Endothelial cell of umbilical vein (primary cell): ENCODE measurements at regions not wholly inside any gene's neighbourhood (a gene's known extent, or its start where the extent isn't known, plus 50 kb on each side); places are given as distances from the start of the nearest gene placed in this dataset.

Source experiments
- BruUV-seq: library from RNA; stranded (reverse); fragments of 400-500 nt; replicated peaks from 2 replicates; lab custom pipeline; 2021; lab: Mats Ljungman, UMichigan
- CTCF ChIA-PET: fragments of 300-600, 350-600 bp; sonication (Branson Sonifier 250); formaldehyde crosslinking; loops from one replicate; lab custom pipeline; 2021; ENCODE audit warnings: antibody characterized with exemption, inconsistent platforms; lab: Charles Lee
- POLR2A ChIA-PET: fragments of 300-600, 350-600 bp; sonication (Branson Sonifier 250); formaldehyde crosslinking; loops from one replicate; lab custom pipeline; 2021; ENCODE audit warnings: antibody characterized with exemption, inconsistent platforms; lab: Charles Lee
- DNase-seq: peaks from one replicate; pipeline ENCODE4 v3.0.0-alpha.2; 2011; ENCODE audit warnings: low read depth, low spot score
- FAIRE-seq: peaks from 2 replicates; lab custom pipeline; 2011; peaks lifted over from hg19 to GRCh38; lab: Jason Lieb, UNC
- H2AFZ ChIP-seq: 2 replicates; pipeline ENCODE4 v1.6.0; 2012; ENCODE audit warnings: low read depth, low read length, control low read depth, inconsistent platforms
- H3K27ac ChIP-seq: 2 replicates; pipeline ENCODE4 v1.5.1; 2011; ENCODE audit warnings: low read depth, mild to moderate bottlenecking, control low read depth, low read length, moderate library complexity; ENCODE audit not compliant: insufficient read depth
- H3K27me3 ChIP-seq, 2 experiments: 2 replicates each; pipeline versions ENCODE4 v1.6.0 to v1.6.1; 2011; ENCODE audit warnings: low read length in 2 of 2, mixed read lengths in 1 of 2; ENCODE audit not compliant: control insufficient read depth in 2 of 2, insufficient read depth in 2 of 2
- H3K36me3 ChIP-seq, 2 experiments: 2 replicates in 1 of 2; 3 replicates in 1 of 2; pipeline ENCODE4 v1.5.1; 2011; ENCODE audit warnings: low read length in 2 of 2, mild to moderate bottlenecking in 1 of 2, moderate library complexity in 1 of 2; ENCODE audit not compliant: control insufficient read depth in 2 of 2, insufficient read depth in 2 of 2; ENCODE audit errors: extremely low read depth in 1 of 2
- H3K4me1 ChIP-seq: 3 replicates; pipeline ENCODE4 v1.5.1; 2011; ENCODE audit warnings: mild to moderate bottlenecking, low read length; ENCODE audit not compliant: control insufficient read depth, insufficient read depth; ENCODE audit errors: extremely low read depth
- H3K4me2 ChIP-seq: 2 replicates; pipeline ENCODE4 v1.6.1; 2011; ENCODE audit warnings: low read length, control low read depth, mixed read lengths; ENCODE audit not compliant: insufficient read depth
- H3K4me3 ChIP-seq, 3 experiments: fragments of 200-600 bp in 1 of 3; sonication (generic), shearing (Covaris generic) in 1 of 3; replicated peaks in 1 of 3; 2 replicates each; pipeline ENCODE4 v1.5.1; 2011 to 2016; ENCODE audit warnings: control low read depth in 3 of 3, low read length in 3 of 3, mild to moderate bottlenecking in 2 of 3, inconsistent platforms in 1 of 3, low read depth in 1 of 3, moderate library complexity in 1 of 3; ENCODE audit not compliant: insufficient read depth in 1 of 3
- H3K79me2 ChIP-seq: 2 replicates; pipeline ENCODE4 v1.6.0; 2012; ENCODE audit warnings: low read length, inconsistent platforms; ENCODE audit not compliant: control insufficient read depth, insufficient read depth
- H3K9ac ChIP-seq: replicated peaks from 2 replicates; pipeline ENCODE3; 2011; ENCODE audit warnings: low read length, control low read depth; ENCODE audit not compliant: insufficient read depth; ENCODE audit errors: extremely low read depth
- H3K9me1 ChIP-seq: replicated peaks from 3 replicates; pipeline ENCODE4 v1.6.0; 2011; ENCODE audit warnings: mild to moderate bottlenecking, low read length; ENCODE audit not compliant: control insufficient read depth, insufficient read depth; ENCODE audit errors: extremely low read depth
- H3K9me3 ChIP-seq: replicated peaks from 2 replicates; pipeline ENCODE4 v1.5.1; 2012; ENCODE audit warnings: low read length, inconsistent platforms; ENCODE audit not compliant: control insufficient read depth, insufficient read depth
- H4K20me1 ChIP-seq: replicated peaks from 2 replicates; pipeline ENCODE3; 2011; ENCODE audit warnings: mild to moderate bottlenecking, low read length; ENCODE audit not compliant: control insufficient read depth, insufficient read depth; ENCODE audit errors: extremely low read depth
- CTCF ChIP-seq, 2 donors: IDR thresholded peaks; 1 replicate in 1 of 2; 2 replicates in 1 of 2; pipeline ENCODE4 v1.5.1; 2011; ENCODE audit warnings: low read length in 2 of 2, mild to moderate bottlenecking in 2 of 2, moderate library complexity in 2 of 2, control low read depth in 1 of 2, inconsistent platforms in 1 of 2, low read depth in 1 of 2; ENCODE audit not compliant: insufficient read depth in 1 of 2; ENCODE audit errors: extremely low read depth in 1 of 2
- EZH2 ChIP-seq: IDR thresholded peaks from 2 replicates; pipeline ENCODE4 v1.6.1; 2012; ENCODE audit warnings: borderline replicate concordance, low read depth, mild to moderate bottlenecking, moderate library complexity, low read length, inconsistent platforms; ENCODE audit not compliant: severe bottlenecking
- FOS ChIP-seq: IDR thresholded peaks from 2 replicates; pipeline ENCODE4 v1.6.1; 2011; ENCODE audit warnings: mild to moderate bottlenecking, low read length, moderate library complexity, borderline replicate concordance; ENCODE audit not compliant: insufficient read depth
- GATA2 ChIP-seq: IDR thresholded peaks from 2 replicates; pipeline ENCODE4 v1.7.0; 2011; ENCODE audit warnings: low read depth, mild to moderate bottlenecking, moderate library complexity, mixed read lengths, low read length; ENCODE audit not compliant: insufficient read length, insufficient read depth
- JUN ChIP-seq: IDR thresholded peaks from 2 replicates; pipeline ENCODE4 v1.6.1; 2011; ENCODE audit warnings: borderline replicate concordance, low read depth; ENCODE audit not compliant: insufficient read length, insufficient read depth
- MAX ChIP-seq: IDR thresholded peaks from 2 replicates; pipeline ENCODE4 v1.6.1; 2011; ENCODE audit not compliant: insufficient read depth, insufficient read length
- MYC ChIP-seq: IDR thresholded peaks from one replicate; pipeline ENCODE4 v1.6.1; 2011; ENCODE audit warnings: mild to moderate bottlenecking, low read depth, low read length
- POLR2A ChIP-seq: IDR thresholded peaks from 2 replicates; pipeline ENCODE4 v1.6.1; 2012; ENCODE audit warnings: low read depth, mild to moderate bottlenecking, control low read depth, low read length
- POLR2AphosphoS5 ChIP-seq: IDR thresholded peaks from 2 replicates; pipeline ENCODE4 v1.6.1; 2012; ENCODE audit warnings: low read depth, mild to moderate bottlenecking, control low read depth, low read length, moderate library complexity; ENCODE audit not compliant: insufficient read depth
- dilution Hi-C: fragments of 300-500 bp; cut with MboI; formaldehyde crosslinking; loops from one replicate; pipeline ENCODE4 v1.15.0; 2019; ENCODE audit warnings: low sequenced_read_pairs; ENCODE audit not compliant: extremely low pct_ligation_motif_present
- intact Hi-C: fragments of 100-400 bp; cut with micrococcal nuclease; formaldehyde crosslinking; loops from one replicate; pipeline ENCODE4 v1.10.0; 2022

GRCh38 chr7:85593355-85593754, 406.5 kb upstream of the SEMA3D start:
- no TSS peak for BruUV-seq

More at GRCh38 chr7:85593355-85593754, 406.5 kb upstream of the SEMA3D start:
- H3K4me2 ChIP-seq, result no peak overlapping the region
- H3K27me3 ChIP-seq, result no peaks in the 10 kb centered on the region
- H3K36me3 ChIP-seq, result no peaks in the 10 kb centered on the region
- no peaks in the 10 kb centered on the region for H4K20me1 ChIP-seq
- peak overlapping the region; percentile 38 for H2AFZ ChIP-seq
- no peaks in the 10 kb centered on the region for H3K79me2 ChIP-seq
- TF ChIP-seq POLR2AphosphoS5 (no peak), MAX (no peak), POLR2A (no peak), CTCF (IDR thresholded peaks at IDR 0.05; ENCODE audit: extremely low read depth in 1 of 2, insufficient read depth in 1 of 2, low read depth in 1 of 2, low read length in 2 of 2) (no peak), JUN (no peak), GATA2 (no peak), MYC (no peak), EZH2 (no peak), FOS (no peak)
- intact Hi-C loops, result no loop called here
- ChIA-PET CTCF (interaction anchor here (1.0 to 1.1 kb wide), 2 partner anchors 17 to 39 kb away, joined by 3 to 5 read pairs; no protein-coding TSS in a partner anchor), POLR2A (no interaction called here)
- FAIRE-seq (no peak), DNase-seq (no peak)
- H3K4me1 ChIP-seq, result no peaks in the 10 kb centered on the region
- H3K9me3 ChIP-seq, result no peaks in the 10 kb centered on the region
- H3K9ac ChIP-seq, result no peak overlapping the region
- no peak overlapping the region for H3K4me3 ChIP-seq
- H3K27ac ChIP-seq, result no peak overlapping the region
- dilution Hi-C loops, result no loop called here
- no peaks in the 10 kb centered on the region for H3K9me1 ChIP-seq
